ENCODE measurements at regions not wholly inside any gene's neighbourhood (a gene's known extent, or its start where the extent isn't known, plus 50 kb on each side); places are given as distances from the start of the nearest gene placed in this dataset.

GRCh38 chr21:41011951-41012366, 156.0 kb upstream of the BACE2 start:
- no peak overlapping the region for H2BK5ac ChIP-seq (ENCODE audit: insufficient read length, low read length)
- H3K36me3 Mint-ChIP-seq (ENCODE audit: insufficient read depth in 1 of 3, low read depth in 3 of 3) = no peaks in the 10 kb centered on the region; a peak in 1 of 7 replicates
- H4K8ac ChIP-seq (replicated peaks; ENCODE audit: insufficient read length, low read depth, low read length) = no peak overlapping the region
- H3K79me1 ChIP-seq (ENCODE audit: insufficient read depth, low read depth, low read length, poor library complexity, severe bottlenecking) = no peaks in the 10 kb centered on the region
- H3K4me1 Mint-ChIP-seq = peaks cover 0 to 4% of the 10 kb centered on the region in 2 experiments; a peak in 1 of 4 replicates
- H2BK20ac ChIP-seq (ENCODE audit: low read depth, low read length, poor library complexity, severe bottlenecking) = no peak overlapping the region
- H3K23ac ChIP-seq (ENCODE audit: insufficient read length, low read depth, low read length) = no peak overlapping the region
- no peak overlapping the region for H3K18ac ChIP-seq (ENCODE audit: insufficient read length, low read depth, low read length)
- H3K23me2 ChIP-seq (ENCODE audit: insufficient read length, low read depth, low read length, poor library complexity, severe bottlenecking) = no peaks in the 10 kb centered on the region
- no peaks in the 10 kb centered on the region for H3K4me1 ChIP-seq (ENCODE audit: insufficient read depth, low read length)
- no peak overlapping the region for H3K4me2 ChIP-seq (ENCODE audit: insufficient read depth, insufficient read length, low read length)
- H4K5ac ChIP-seq (ENCODE audit: insufficient read length, low read depth, low read length) = no peak overlapping the region
- no peaks in the 10 kb centered on the region for H3K79me2 ChIP-seq (ENCODE audit: insufficient read depth, low read length)
- no peak overlapping the region for H3K9ac ChIP-seq (ENCODE audit: extremely low read depth, insufficient read length, low read length)
- H3K14ac ChIP-seq (ENCODE audit: insufficient read depth, low read length) = no peak overlapping the region
- no CpG with 5 or more reads among the region's 16 CpGs for WGBS (ENCODE audit: extremely low coverage, insufficient read length, low lambda C conversion rate)
- DNase-seq = no peak
- no peak overlapping the region for H2AFZ ChIP-seq (ENCODE audit: low read length)
- no peaks in the 10 kb centered on the region for H3K9me3 ChIP-seq (ENCODE audit: control insufficient read depth, low read depth, low read length)
- H3K56ac ChIP-seq (ENCODE audit: insufficient read length, low read depth, low read length) = no peak overlapping the region
- H2BK12ac ChIP-seq (ENCODE audit: insufficient read length, low read depth, low read length) = no peak overlapping the region
- no peak for TF ChIP-seq CTCF (conservative IDR thresholded peaks at IDR 0.05)
- H3K4ac ChIP-seq (ENCODE audit: low read depth, low read length) = no peak overlapping the region
- H4K20me1 ChIP-seq (ENCODE audit: control insufficient read depth, insufficient read depth, insufficient read length) = no peaks in the 10 kb centered on the region
- H3K27ac ChIP-seq (ENCODE audit: insufficient read length, low read depth, low read length) = no peak overlapping the region
- no peak overlapping the region for H2BK120ac ChIP-seq (ENCODE audit: low read depth, low read length, poor library complexity, severe bottlenecking)
- H3K27me3 ChIP-seq (ENCODE audit: insufficient read depth, low read length) = no peaks in the 10 kb centered on the region
- H3T11ph ChIP-seq (ENCODE audit: low read length) = no peak overlapping the region
- no peak overlapping the region for H4K91ac ChIP-seq (ENCODE audit: insufficient read length, low read depth, low read length)
- no peaks in the 10 kb centered on the region for H3K27me3 Mint-ChIP-seq (ENCODE audit: low read depth)
- no peak overlapping the region for H3K27ac Mint-ChIP-seq
- H2AK5ac ChIP-seq (ENCODE audit: insufficient read length, low read length) = no peak overlapping the region
- no peak overlapping the region for H3K4me3 Mint-ChIP-seq
- no peak overlapping the region for H2BK15ac ChIP-seq (ENCODE audit: low read depth, low read length)
- peaks cover 2 to 5% of the 10 kb centered on the region in 2 experiments for H3K9me3 Mint-ChIP-seq

Data from H9 (cell line).